ENCODE measurements at regions not wholly inside any gene's neighbourhood (a gene's known extent, or its start where the extent isn't known, plus 50 kb on each side); places are given as distances from the start of the nearest gene placed in this dataset.

- CTCF ChIA-PET: no interaction called here
These were observed 181.8 kb upstream of the FMN2 start for GRCh38 chr1:239909898-239910297.

GRCh38 chr1:239912471-239912870, 179.2 kb upstream of the FMN2 start:
- intact Hi-C loops (cut with micrococcal nuclease; ENCODE audit: unreplicated experiment) (no loop called here), in situ Hi-C loops (cut with HindIII; ENCODE audit: low pct_unique_long_range_greater_than_20kb, low sequenced_read_pairs) (no loop called here)
- no peak overlapping the region for H3K4me3 ChIP-seq (ENCODE audit: low read depth in 2 of 2, low read length in 2 of 2)
- no peak for DNase-seq (ENCODE audit: low read depth, low spot score)
- ChIA-PET POLR2A (no interaction called here), CTCF (no interaction called here)
- no peaks in the 10 kb centered on the region for H3K27me3 ChIP-seq (ENCODE audit: control insufficient read depth, insufficient read depth, low read length)
- no peaks in the 10 kb centered on the region for H3K9me3 ChIP-seq (ENCODE audit: control insufficient read depth, insufficient read depth, low read depth, low read length)
- H3K4me1 ChIP-seq (ENCODE audit: control insufficient read depth, insufficient read depth, low read length): no peaks in the 10 kb centered on the region
- BruUV-seq (replicated peaks): no TSS peak
- TF ChIP-seq TCF7L2 (IDR thresholded peaks at IDR 0.05; ENCODE audit: low read depth, low read length) (no peak), POLR2AphosphoS5 (IDR thresholded peaks at IDR 0.05; ENCODE audit: low read depth, low read length) (no peak), SIN3A (IDR thresholded peaks at IDR 0.05; ENCODE audit: borderline replicate concordance, insufficient read depth, low read depth, low read length) (no peak), REST (IDR thresholded peaks at IDR 0.05; ENCODE audit: insufficient read depth in 1 of 2, low read depth in 2 of 2, low read length in 1 of 2) (no peak), CTCF (IDR thresholded peaks at IDR 0.05) (no peak)
- H3K36me3 ChIP-seq (ENCODE audit: control insufficient read depth, insufficient read depth, low read length): no peaks in the 10 kb centered on the region
- no peak for ATAC-seq
- H3K27ac ChIP-seq (ENCODE audit: low read length): no peak overlapping the region

More at GRCh38 chr1:239909898-239910297, 181.8 kb upstream of the FMN2 start:
- Histone ChIP-seq H3K4me3 (ENCODE audit: low read depth in 2 of 2, low read length in 2 of 2) (no peak overlapping the region), H3K27ac (ENCODE audit: low read length) (no peak overlapping the region), H3K4me1 (ENCODE audit: control insufficient read depth, insufficient read depth, low read length) (no peaks in the 10 kb centered on the region), H3K27me3 (ENCODE audit: control insufficient read depth, insufficient read depth, low read length) (no peaks in the 10 kb centered on the region), H3K9me3 (ENCODE audit: control insufficient read depth, insufficient read depth, low read depth, low read length) (no peaks in the 10 kb centered on the region), H3K36me3 (ENCODE audit: control insufficient read depth, insufficient read depth, low read length) (no peaks in the 10 kb centered on the region)
- in situ Hi-C loops (cut with HindIII; ENCODE audit: low pct_unique_long_range_greater_than_20kb, low sequenced_read_pairs) (no loop called here), intact Hi-C loops (cut with micrococcal nuclease; ENCODE audit: unreplicated experiment) (no loop called here)
- ATAC-seq: no peak
- POLR2A ChIA-PET: no interaction called here
- no peak for DNase-seq (ENCODE audit: low read depth, low spot score)
- TF ChIP-seq POLR2AphosphoS5 (IDR thresholded peaks at IDR 0.05; ENCODE audit: low read depth, low read length) (no peak), TCF7L2 (IDR thresholded peaks at IDR 0.05; ENCODE audit: low read depth, low read length) (no peak), REST (IDR thresholded peaks at IDR 0.05; ENCODE audit: insufficient read depth in 1 of 2, low read depth in 2 of 2, low read length in 1 of 2) (no peak)
- BruUV-seq (replicated peaks): no TSS peak
